ENCODE measurements at regions not wholly inside any gene's neighbourhood (a gene's known extent, or its start where the extent isn't known, plus 50 kb on each side); places are given as distances from the start of the nearest gene placed in this dataset.

DNA sequence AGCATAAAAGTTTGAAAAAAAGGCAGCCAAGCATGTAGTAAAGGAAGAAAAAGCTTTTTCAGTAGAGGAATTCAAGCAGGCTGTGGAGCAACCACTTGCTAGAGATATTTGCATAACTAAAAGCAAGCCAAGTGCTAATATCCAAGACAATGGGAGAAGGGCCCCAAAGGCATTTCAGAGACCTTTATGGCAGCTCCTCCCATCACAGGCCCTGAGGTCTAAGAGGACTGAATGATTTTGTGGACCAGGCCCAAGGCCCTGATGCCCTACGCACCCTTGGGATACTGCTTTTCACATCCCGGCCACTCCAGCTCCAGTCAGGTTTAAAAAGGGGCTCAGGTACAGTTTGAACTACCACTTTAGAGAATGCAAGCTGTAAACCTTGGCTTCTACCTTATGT, 261.7 kb upstream of the SEMA3C start:
- H2AK5ac ChIP-seq (ENCODE audit: low read depth, low read length) = no peak overlapping the region
- H3K27ac ChIP-seq (ENCODE audit: low read depth, low read length) = no peak overlapping the region
- peaks cover 29 to 36% of the 10 kb centered on the region in 2 experiments for H3K9me3 ChIP-seq (ENCODE audit: insufficient read depth in 2 of 2, low read depth in 1 of 2, low read length in 1 of 2)
- H3K23ac ChIP-seq (ENCODE audit: insufficient read length) = no peak overlapping the region
- H3K79me1 ChIP-seq (ENCODE audit: low read depth, low read length) = no peaks in the 10 kb centered on the region
- no peak overlapping the region for H4K8ac ChIP-seq (ENCODE audit: extremely low read depth, insufficient read depth, low read length)
- FAIRE-seq (no peak), DNase-seq (ENCODE audit: low read depth in 1 of 2, low spot score in 2 of 2) (no peak)
- no peak overlapping the region for H3K9ac ChIP-seq (replicated peaks in 1 of 4; ENCODE audit: extremely low read depth in 1 of 4, low read depth in 3 of 4, low read length in 3 of 4)
- H3K27me3 ChIP-seq (replicated peaks in 1 of 4; ENCODE audit: control insufficient read depth in 3 of 4, extremely low read depth in 1 of 4, insufficient read depth in 3 of 4, low read length in 3 of 4) = no peaks in the 10 kb centered on the region
- H3K79me2 ChIP-seq (ENCODE audit: control insufficient read depth in 1 of 2, insufficient read depth in 2 of 2, low read length in 2 of 2) = no peaks in the 10 kb centered on the region
- no peak overlapping the region for H3K18ac ChIP-seq (ENCODE audit: extremely low read depth, low read length)
- H2BK12ac ChIP-seq (ENCODE audit: low read depth, low read length) = no peak overlapping the region
- no peak overlapping the region for H3K56ac ChIP-seq (replicated peaks; ENCODE audit: insufficient read length, low read depth, low read length)
- H2BK5ac ChIP-seq (ENCODE audit: low read depth, low read length) = no peak overlapping the region
- H3K4ac ChIP-seq (replicated peaks; ENCODE audit: insufficient read length, low read depth, low read length) = no peak overlapping the region
- no peak overlapping the region for H3K14ac ChIP-seq (ENCODE audit: insufficient read length)
- no peak overlapping the region for H4K91ac ChIP-seq (replicated peaks; ENCODE audit: insufficient read length, low read length)
- no peak overlapping the region for H4K5ac ChIP-seq (ENCODE audit: insufficient read length, low read depth, low read length)
- CTCF ChIA-PET (ENCODE audit: partially characterized antibody) = no interaction called here
- H3K4me2 ChIP-seq (ENCODE audit: insufficient read depth in 1 of 2, low read depth in 2 of 2, low read length in 2 of 2) = no peak overlapping the region
- peaks cover 0 to 9% (median 3%) of the 10 kb centered on the region in 4 experiments; a peak in 3 of 8 replicates for H3K36me3 ChIP-seq (ENCODE audit: control insufficient read depth in 2 of 4, insufficient read depth in 4 of 4, low read length in 3 of 4)
- H2BK20ac ChIP-seq (ENCODE audit: low read length) = no peak overlapping the region
- no peaks in the 10 kb centered on the region for H4K20me1 ChIP-seq (replicated peaks in 1 of 2; ENCODE audit: control insufficient read depth in 1 of 2, insufficient read depth in 2 of 2, low read length in 2 of 2)
- TF ChIP-seq, protein P1, sequence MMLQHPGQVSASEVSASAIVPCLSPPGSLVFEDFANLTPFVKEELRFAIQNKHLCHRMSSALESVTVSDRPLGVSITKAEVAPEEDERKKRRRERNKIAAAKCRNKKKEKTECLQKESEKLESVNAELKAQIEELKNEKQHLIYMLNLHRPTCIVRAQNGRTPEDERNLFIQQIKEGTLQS (IDR thresholded peaks at IDR 0.05; ENCODE audit: insufficient read depth, low read depth, low read length) = no peak
- TF ChIP-seq SUZ12 (IDR thresholded peaks at IDR 0.05; ENCODE audit: low read length) (no peak), BCL11A (IDR thresholded peaks at IDR 0.05; ENCODE audit: low read depth in 2 of 2, low read length in 2 of 2) (no peak), RBBP5 (IDR thresholded peaks at IDR 0.05; ENCODE audit: borderline replicate concordance, low read depth, low read length) (no peak), CEBPB (IDR thresholded peaks at IDR 0.05; ENCODE audit: low read depth, low read length) (no peak), SP4 (IDR thresholded peaks at IDR 0.05; ENCODE audit: low read length) (no peak), EP300 (IDR thresholded peaks at IDR 0.05; ENCODE audit: borderline replicate concordance in 1 of 2, low read depth in 2 of 2, low read length in 2 of 2) (no peak), CHD1 (IDR thresholded peaks at IDR 0.05; ENCODE audit: low read depth, low read length) (no peak), CHD2 (IDR thresholded peaks at IDR 0.05; ENCODE audit: low read length) (no peak)
- H2BK120ac ChIP-seq (replicated peaks; ENCODE audit: low read depth, low read length) = no peak overlapping the region
- 96% methylated on average over 2 of the region's 2 CpGs; no CpG with 5 or more reads in 1 of the 2 experiments for WGBS, 2 experiments (ENCODE audit: extremely low coverage in 1 of 2, insufficient coverage in 1 of 2, insufficient read length in 1 of 2, insufficient replicate concordance in 2 of 2, low coverage in 1 of 2, low lambda C conversion rate in 2 of 2, missing lambda C conversion rate in 1 of 2)
- H2AFZ ChIP-seq (ENCODE audit: low read length) = no peak overlapping the region
- H3K23me2 ChIP-seq (ENCODE audit: low read depth, low read length) = no peaks in the 10 kb centered on the region
- H3K4me1 ChIP-seq (replicated peaks in 1 of 4; ENCODE audit: control insufficient read depth in 3 of 4, insufficient read depth in 4 of 4, low read length in 3 of 4) = peaks cover 0 to 3% (median 0%) of the 10 kb centered on the region in 4 experiments; a peak in 1 of 7 replicates
- H2BK15ac ChIP-seq (ENCODE audit: low read length) = no peak overlapping the region
- POLR2A ChIA-PET (ENCODE audit: partially characterized antibody) = no interaction called here
- H3K4me3 ChIP-seq (ENCODE audit: extremely low read depth in 1 of 4, insufficient read depth in 2 of 4, low read depth in 3 of 4, low read length in 4 of 4) = no peak overlapping the region
